ENCODE measurements at regions not wholly inside any gene's neighbourhood (a gene's known extent, or its start where the extent isn't known, plus 50 kb on each side); places are given as distances from the start of the nearest gene placed in this dataset.

GRCh38 chr4:175562111-175562510 is 250.0 kb downstream of the GPM6A start:
- TF ChIP-seq ESRRG (CRISPR knock-in tag; IDR thresholded peaks at IDR 0.05) (no peak), ZNF70 (CRISPR knock-in tag; IDR thresholded peaks at IDR 0.05) (no peak), PATZ1 (CRISPR knock-in tag; IDR thresholded peaks at IDR 0.05; ENCODE audit: borderline replicate concordance) (no peak), OSR1 (CRISPR knock-in tag; IDR thresholded peaks at IDR 0.05) (no peak)
